Type B pancreatic cell (in vitro differentiated cells): ENCODE measurements at regions not wholly inside any gene's neighbourhood (a gene's known extent, or its start where the extent isn't known, plus 50 kb on each side); places are given as distances from the start of the nearest gene placed in this dataset.

Source experiments
- DNase-seq: peaks from one replicate; pipeline ENCODE4 v3.0.0; 2021; ENCODE audit warnings: mixed read lengths; ENCODE audit not compliant: unreplicated experiment; ENCODE audit errors: extremely low spot score
- H3K27ac Mint-ChIP-seq: 2 replicates; pipeline ENCODE4 v1.8.0; 2021; ENCODE audit warnings: mild to moderate bottlenecking, mixed read lengths
- H3K27me3 Mint-ChIP-seq: 2 replicates; pipeline ENCODE4 v1.8.0; 2021; ENCODE audit warnings: mixed read lengths
- H3K36me3 Mint-ChIP-seq: 2 replicates; pipeline ENCODE4 v1.8.0; 2021; ENCODE audit warnings: mixed read lengths
- H3K4me1 Mint-ChIP-seq: one replicate; pipeline ENCODE4 v1.8.0; 2021; ENCODE audit warnings: mixed read lengths; ENCODE audit not compliant: unreplicated experiment
- H3K4me3 Mint-ChIP-seq: 2 replicates; pipeline ENCODE4 v1.8.0; 2021; ENCODE audit warnings: mild to moderate bottlenecking, mixed read lengths
- H3K9me3 Mint-ChIP-seq: 2 replicates; pipeline ENCODE4 v1.8.0; 2021; ENCODE audit warnings: mixed read lengths
- CTCF ChIP-seq: fragments of 200-600 bp; sonication (generic); conservative IDR thresholded peaks from 2 replicates; pipeline ENCODE4 v1.5.0; 2021; ENCODE audit warnings: antibody characterized with exemption, mild to moderate bottlenecking

GRCh38 chr13:71115301-71115700, 751.7 kb downstream of the DACH1 start:
- DNase-seq = no peak
- Mint-ChIP-seq H3K9me3 (no peaks in the 10 kb centered on the region), H3K27ac (no peak overlapping the region), H3K4me3 (no peak overlapping the region), H3K27me3 (no peaks in the 10 kb centered on the region), H3K36me3 (no peaks in the 10 kb centered on the region), H3K4me1 (no peaks in the 10 kb centered on the region)
- no peak for TF ChIP-seq CTCF

GRCh38 chr13:71096421-71096820, 770.6 kb downstream of the DACH1 start:
- Mint-ChIP-seq H3K36me3 (no peaks in the 10 kb centered on the region), H3K4me3 (no peak overlapping the region), H3K4me1 (no peaks in the 10 kb centered on the region), H3K9me3 (no peaks in the 10 kb centered on the region), H3K27ac (no peak overlapping the region), H3K27me3 (no peaks in the 10 kb centered on the region)
- no peak for TF ChIP-seq CTCF
- DNase-seq = no peak

- no peaks in the 10 kb centered on the region for H3K27me3 Mint-ChIP-seq
These were observed 776.0 kb downstream of the DACH1 start for GRCh38 chr13:71090990-71091389.

GRCh38 chr13:71089056-71089455, 777.9 kb downstream of the DACH1 start:
- Mint-ChIP-seq H3K4me3 (no peak overlapping the region), H3K9me3 (no peaks in the 10 kb centered on the region), H3K27ac (no peak overlapping the region), H3K4me1 (no peaks in the 10 kb centered on the region), H3K36me3 (no peaks in the 10 kb centered on the region), H3K27me3 (no peaks in the 10 kb centered on the region)
- DNase-seq = no peak
- no peak for TF ChIP-seq CTCF

More at GRCh38 chr13:71090990-71091389, 776.0 kb downstream of the DACH1 start:
- Mint-ChIP-seq H3K27ac (no peak overlapping the region), H3K36me3 (no peaks in the 10 kb centered on the region), H3K9me3 (no peaks in the 10 kb centered on the region), H3K4me1 (no peaks in the 10 kb centered on the region), H3K4me3 (no peak overlapping the region)
- TF ChIP-seq CTCF = no peak
- no peak for DNase-seq

- no peaks in the 10 kb centered on the region for H3K36me3 Mint-ChIP-seq
- no peak overlapping the region for H3K4me3 Mint-ChIP-seq
- H3K27ac Mint-ChIP-seq = no peak overlapping the region
- H3K4me1 Mint-ChIP-seq = no peaks in the 10 kb centered on the region
- TF ChIP-seq CTCF = no peak
- DNase-seq = no peak
- no peaks in the 10 kb centered on the region for H3K27me3 Mint-ChIP-seq
- no peaks in the 10 kb centered on the region for H3K9me3 Mint-ChIP-seq
These were observed 779.6 kb downstream of the DACH1 start for GRCh38 chr13:71087432-71087831.

GRCh38 chr13:71087006-71087405, 780.0 kb downstream of the DACH1 start:
- no peak for DNase-seq
- Mint-ChIP-seq H3K36me3 (no peaks in the 10 kb centered on the region), H3K27ac (no peak overlapping the region), H3K4me3 (no peak overlapping the region), H3K9me3 (no peaks in the 10 kb centered on the region), H3K27me3 (no peaks in the 10 kb centered on the region), H3K4me1 (no peaks in the 10 kb centered on the region)
- no peak for TF ChIP-seq CTCF
